Tibial nerve (tissue), 4 donors: ENCODE measurements at regions not wholly inside any gene's neighbourhood (a gene's known extent, or its start where the extent isn't known, plus 50 kb on each side); places are given as distances from the start of the nearest gene placed in this dataset.

ENCODE experiments used
- CTCF ChIP-seq, 5 experiments: fragments of 200-600 bp in 3 of 5; fragments of 450-650 bp in 2 of 5; sonication (generic) in 3 of 5; IDR thresholded peaks; one replicate each; pipeline ENCODE4 v1.5.1; 2016 to 2019; ENCODE audit warnings: antibody characterized with exemption in 5 of 5, mild to moderate bottlenecking in 3 of 5, moderate library complexity in 2 of 5
- EP300 ChIP-seq, 2 donors: sonication (generic); formaldehyde crosslinking; IDR thresholded peaks; one replicate each; pipeline ENCODE4 v1.6.1; 2017; ENCODE audit warnings: antibody characterized with exemption in 2 of 2, mild to moderate bottlenecking in 1 of 2

- TF ChIP-seq CTCF (IDR thresholded peaks at IDR 0.05), result no peak
- TF ChIP-seq EP300 (IDR thresholded peaks at IDR 0.05), result no peak
Observed at GRCh38 chr11:100612766-100613165, 74.3 kb upstream of the ARHGAP42 start.
